GM18867 (cell line): ENCODE measurements at regions not wholly inside any gene's neighbourhood (a gene's known extent, or its start where the extent isn't known, plus 50 kb on each side); places are given as distances from the start of the nearest gene placed in this dataset.
"Not testable (repeated sequence)": the region's sequence is repeated elsewhere in the genome, so short reads cannot be mapped to it uniquely, and the experiment has no call there.

Experiments used
- ATAC-seq: cut with Tn5 transposase; IDR thresholded peaks from one replicate; pipeline ENCODE4 v1.9.1; 2021; ENCODE audit warnings: mild to moderate bottlenecking, moderate library complexity; ENCODE audit not compliant: unreplicated experiment

DNA sequence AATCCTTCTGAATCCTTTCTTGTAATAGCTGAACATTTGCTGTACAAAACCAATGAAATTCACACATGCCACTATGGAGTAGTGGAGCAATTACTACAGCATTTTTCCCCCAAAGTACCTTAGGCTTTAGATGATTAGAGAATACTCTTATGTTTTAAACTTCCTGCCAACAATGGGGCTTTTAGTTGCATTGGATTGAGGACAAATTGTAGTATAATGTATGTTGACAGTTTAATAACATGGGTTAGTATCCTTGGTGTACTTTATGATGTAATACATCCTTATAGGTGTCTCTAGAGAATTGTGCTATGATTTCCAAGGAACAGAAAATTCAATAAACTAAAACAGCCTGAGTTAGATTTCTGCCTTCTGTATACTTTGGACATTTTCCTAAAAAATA is 422.7 kb upstream of the GRAMD2B start:
- ATAC-seq: no peak

DNA sequence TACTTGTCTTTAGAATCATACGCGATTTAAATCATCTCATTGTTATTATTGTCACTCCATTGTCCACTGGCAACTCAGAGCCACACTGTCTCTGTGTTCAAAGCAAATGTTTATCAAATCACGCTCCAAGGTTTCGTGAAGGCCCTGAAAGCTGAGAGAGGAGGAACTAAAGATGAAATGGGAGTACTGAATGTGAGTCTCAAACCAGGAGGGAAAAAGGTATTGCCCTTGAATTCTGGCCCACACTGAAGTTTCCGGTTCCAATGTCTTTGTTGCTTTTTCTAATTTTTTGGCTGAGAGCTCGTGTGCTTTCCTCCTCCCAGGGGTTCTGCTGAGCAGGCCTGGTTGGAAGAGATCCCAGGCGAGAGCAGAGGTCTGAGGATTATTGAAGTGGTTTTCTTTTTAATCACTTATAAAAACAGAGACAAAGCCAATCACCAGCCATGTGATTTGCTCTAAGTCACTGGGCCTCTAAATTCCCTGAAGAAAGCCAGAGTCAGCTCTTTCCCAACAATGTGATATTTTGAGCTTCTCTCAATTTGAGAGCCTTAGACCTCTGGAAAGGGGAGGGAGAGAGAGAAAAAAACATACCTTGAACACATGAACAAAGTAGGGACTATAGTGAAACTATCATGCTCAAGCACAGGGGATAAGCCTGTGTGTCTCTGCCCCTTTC is 420.8 kb upstream of the GRAMD2B start:
- ATAC-seq: no peak

DNA sequence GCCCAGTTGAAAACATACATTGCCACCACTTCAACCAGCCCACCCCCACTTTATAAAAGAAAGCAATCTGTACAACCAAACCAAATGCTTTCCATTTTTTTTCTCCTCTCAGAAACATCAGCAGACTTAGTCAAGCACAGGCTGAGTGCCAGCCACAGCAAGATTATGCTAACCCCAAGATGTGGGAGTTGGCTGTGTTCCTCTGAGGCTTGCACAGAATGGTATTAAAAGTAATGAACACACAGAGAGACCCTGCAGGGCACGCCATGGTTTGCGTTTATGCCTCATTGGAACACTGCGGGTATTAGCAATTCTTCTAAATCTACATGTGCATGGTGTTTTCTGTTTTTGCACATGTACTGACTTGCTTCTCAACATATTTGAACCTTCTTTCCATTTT is 419.9 kb upstream of the GRAMD2B start:
- no peak for ATAC-seq

DNA sequence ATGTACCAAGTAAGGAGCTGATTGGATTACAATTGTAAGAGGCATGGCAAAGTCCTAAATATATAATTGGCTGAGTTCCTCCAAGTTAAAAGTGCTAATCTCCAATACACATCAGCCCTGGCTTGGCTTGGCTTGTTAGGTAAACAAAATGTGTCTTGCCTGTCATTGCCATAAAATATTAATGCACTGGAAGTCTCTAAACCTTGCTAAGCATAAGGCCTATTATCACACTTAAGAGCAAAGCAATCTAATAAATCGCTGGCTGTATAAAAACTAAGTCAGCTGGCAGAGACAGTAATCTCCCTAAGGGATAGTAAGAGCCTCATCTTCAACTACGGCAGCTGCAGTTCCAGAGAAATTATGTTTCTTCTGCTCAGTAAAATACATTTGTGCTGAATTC is 418.6 kb upstream of the GRAMD2B start:
- no peak for ATAC-seq

DNA sequence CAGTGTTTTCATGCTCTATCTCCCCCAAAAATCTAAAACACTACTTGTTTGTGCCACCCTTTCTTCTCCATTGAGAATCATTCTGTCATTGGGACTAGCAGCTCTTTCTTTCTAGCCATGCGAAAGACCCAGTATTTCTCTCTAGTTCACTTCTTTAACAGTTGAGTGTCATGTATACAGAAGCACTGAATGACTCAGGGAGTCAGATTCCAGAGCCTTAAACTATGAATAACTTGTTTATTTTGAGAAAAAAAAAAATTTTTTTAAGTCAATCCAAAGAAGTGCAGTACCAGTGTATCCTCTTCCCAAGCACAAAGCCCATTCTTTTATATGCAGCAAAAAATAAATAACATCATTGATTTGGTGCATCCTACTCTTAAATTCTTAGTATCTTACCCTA is 415.4 kb upstream of the GRAMD2B start:
- ATAC-seq: no peak

DNA sequence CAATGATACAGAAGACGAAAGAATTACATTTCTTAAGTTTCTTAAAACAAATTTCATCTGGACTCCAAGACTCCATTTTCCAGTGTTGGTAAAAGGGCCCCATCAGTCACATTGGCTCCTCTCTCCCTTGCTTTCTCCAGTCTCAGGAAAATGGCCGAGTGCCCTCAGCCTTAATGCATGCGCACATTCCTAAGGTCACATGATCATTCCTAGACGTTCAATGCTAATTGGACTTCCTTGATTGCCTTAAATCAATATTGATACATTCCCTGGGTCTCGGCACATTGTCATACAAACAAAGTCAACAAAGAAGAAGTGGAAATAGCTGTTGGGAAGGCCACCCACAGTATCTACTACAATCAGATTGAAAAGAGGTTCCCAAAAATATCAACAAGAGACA is 413.6 kb upstream of the GRAMD2B start:
- no peak for ATAC-seq

DNA sequence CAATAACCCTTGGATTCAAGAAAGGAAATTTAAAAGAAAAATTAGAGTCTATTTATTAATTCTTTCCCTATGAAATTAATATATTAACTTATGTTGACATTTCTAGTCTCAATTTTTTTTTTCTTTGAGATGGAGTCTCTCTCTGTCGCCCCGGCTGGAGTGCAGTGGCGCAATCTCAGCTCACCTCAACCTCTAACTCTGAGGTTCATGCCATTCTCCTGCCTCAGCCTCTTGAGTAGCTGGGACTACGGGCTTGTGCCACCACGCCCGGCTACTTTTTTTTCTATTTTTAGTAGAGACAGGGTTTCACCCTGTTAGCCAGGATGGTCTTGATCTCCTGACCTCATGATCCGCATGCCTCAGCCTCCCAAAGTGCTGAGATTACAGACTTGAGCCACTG is 411.7 kb upstream of the GRAMD2B start:
- ATAC-seq: not testable (repeated sequence)

DNA sequence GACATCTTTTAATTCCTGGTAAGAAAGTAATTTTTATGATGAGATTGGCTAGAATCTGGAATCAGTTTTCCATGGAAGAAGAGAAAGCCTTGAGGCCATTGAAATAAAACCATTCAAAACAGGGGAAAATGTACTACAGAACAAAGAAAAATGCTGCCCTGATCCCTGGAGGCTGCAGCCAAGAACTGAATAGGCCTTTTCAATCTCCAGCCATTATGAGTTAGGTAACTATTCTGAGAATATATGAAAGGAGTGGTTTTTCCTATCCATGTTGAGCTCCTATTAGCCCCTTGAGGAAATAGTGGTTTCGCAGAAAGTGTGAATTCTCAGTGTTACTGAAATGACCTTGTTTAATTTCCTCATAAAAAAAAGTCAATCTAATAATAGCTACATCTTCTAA is 408.5 kb upstream of the GRAMD2B start:
- no peak for ATAC-seq

DNA sequence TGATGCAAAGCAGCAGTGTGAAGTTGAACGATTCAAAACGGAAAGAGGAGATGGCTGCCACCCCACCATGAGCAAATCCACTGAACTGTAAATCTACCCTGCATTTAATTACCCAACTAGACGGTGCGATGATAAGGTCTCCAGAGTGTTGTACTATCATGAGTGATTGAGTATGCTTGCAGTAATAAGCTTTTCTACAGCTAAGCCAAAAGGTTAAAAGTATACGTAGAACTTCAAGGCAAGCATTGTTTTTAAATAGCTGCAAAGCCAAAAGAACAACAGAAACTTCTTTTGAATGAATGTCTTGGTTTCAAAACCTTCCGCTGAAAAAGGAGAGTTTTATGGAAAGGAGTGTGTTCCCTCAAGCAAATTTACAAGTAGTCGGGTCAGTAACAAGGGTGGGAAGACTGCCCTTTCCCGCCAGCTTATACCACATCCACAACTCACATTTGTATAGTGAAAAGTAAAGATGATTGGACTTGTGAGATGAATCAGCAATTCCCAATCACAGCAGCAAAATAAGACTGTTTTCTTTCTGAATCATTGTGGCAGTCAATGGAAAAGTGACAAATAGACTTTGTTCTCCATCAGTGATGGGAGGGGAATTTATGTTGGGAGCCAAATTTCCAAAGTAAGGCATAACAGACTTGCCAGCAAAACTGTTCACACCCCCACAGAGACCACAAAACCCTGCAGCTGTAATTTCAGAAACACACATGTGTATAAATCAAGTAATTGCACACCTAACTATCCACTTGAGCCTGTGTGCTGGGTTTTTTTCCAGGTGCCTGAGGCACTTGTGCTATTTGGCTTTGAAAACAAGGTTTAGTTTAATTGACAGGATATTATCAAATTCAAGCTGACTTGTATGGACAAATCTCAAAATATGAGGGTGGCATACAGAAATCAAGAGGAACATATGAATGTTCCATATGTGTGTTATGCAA is 407.7 kb upstream of the GRAMD2B start:
- no peak for ATAC-seq

DNA sequence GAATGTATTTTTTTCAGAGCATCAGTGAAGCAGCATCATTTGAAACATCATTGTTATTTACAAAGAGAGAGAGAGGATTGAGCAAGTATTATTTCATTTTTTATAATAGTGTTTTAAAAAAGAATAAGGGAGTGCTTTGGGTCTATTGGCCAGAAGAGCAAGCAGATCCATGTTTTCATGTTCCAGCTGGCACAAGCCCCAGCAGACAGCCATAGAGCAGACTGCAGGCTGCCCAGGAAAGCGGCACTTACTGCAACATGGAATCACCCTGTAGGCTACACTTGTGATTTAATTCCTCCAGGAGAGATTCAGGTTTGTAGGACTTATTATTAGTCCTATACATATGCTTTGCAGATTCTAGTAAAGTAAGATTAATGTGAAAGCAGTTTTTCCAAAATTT is 407.0 kb upstream of the GRAMD2B start:
- no peak for ATAC-seq

DNA sequence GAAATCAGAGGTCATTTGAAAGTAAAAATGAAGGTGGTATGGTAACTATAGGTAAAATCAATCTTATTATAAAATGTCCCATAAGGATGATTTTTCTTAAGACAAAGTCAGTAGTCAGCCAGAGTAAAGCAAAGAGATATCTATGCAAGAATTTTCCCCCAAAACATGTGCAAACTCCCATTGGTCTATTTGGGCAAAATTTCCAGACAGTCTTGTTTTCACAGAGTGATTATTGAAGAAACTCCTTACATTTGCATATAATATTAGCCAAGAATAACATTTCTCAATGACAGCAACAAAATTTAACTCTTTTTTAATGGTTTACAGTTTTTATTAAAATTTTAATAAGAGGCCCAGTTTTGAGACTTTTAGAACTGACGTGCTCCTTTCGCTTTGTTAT is 406.1 kb upstream of the GRAMD2B start:
- no peak for ATAC-seq

DNA sequence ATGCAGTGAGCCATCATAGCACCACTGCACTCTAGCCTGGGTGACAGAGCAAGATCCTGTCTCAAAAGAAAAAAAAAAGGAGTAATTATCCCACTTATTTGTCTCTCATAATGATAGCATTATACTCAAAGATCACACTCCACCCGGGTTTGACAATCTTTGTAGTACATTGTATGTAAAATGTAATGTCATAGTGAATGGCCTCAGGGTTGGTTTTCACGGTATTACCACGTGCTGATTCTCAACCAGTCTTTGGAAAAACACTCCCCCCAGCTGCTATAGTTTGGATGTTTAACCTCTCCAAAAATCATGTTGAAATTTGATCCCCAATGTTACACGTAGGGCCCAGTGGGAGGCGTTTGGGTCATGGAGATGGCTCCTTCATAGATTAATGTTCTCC is 402.4 kb upstream of the GRAMD2B start:
- ATAC-seq: no peak

DNA sequence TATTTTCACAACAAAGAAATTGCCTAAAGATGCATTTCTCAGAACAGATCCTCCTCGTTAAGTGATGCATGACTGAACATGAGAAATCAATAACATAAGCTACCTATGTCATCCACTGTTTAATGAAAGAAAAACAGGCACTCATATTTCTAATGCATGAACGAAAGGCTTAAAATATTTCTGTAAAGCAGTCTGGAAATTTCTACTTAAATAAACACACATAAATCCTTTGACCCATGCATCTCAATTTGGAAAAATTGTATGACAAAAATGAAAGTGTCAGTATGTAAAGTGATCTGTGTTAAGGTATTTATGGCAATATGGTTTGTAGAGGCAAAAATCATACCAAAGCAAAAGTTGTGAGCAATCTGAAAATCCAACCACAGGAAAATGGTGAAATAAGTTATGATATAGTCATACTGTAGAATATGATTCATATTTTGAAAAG is 399.2 kb upstream of the GRAMD2B start:
- ATAC-seq: no peak

DNA sequence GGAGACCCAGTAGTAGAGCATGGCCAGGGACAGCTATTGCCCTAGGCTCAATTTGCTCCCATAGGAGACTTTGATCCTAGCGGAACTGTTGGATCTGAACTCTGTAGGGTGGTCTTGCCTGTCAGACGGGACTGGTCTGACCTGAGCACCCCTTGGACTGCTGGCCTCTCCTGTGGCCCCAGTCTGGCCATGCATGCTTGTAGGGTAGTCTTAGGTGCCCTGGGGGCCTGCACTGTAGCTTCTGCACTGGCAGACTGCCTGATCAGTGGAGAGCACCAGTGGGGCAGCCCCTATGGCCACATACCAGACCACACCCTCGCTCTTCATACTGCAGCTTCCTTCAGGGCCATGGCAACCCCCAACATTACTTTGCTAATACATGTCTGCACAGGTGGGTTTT is 396.1 kb upstream of the GRAMD2B start:
- no peak for ATAC-seq

DNA sequence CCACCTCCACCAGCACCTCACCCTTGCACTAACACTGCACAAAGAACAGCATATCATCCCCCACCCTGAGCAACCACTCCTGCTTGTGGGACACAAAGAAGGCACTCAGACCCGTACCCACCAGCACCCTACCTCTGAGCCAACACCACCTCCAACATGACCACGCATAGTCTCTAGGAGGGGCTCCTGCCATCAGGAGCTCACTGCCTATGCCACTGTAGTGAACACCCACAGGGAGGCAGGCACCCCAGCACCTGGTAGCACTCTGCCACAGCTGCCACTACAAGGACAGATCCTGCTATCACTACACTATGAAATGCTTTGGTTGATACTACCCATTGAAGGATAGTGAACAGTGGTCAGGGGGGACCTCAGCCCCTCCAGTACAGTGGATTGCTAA is 395.6 kb upstream of the GRAMD2B start:
- no peak for ATAC-seq

DNA sequence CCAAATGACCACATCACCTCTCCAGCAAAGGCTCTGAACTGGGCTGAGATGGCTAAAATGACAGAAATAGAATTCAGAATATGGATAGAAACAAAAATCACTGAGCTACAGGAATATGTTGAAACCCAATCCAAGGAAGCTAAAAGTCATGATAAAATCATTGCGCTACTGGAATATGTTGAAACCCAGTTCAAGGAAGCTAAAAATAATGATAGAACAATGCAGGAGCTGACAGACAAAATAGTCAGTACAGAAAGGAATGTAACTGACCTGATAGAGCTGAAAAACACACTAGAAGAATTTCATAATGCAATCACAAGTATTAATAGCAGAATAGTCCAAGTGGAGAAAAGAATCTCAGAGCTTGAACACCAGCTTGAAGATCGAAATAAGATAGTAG is 394.9 kb upstream of the GRAMD2B start:
- no peak for ATAC-seq

DNA sequence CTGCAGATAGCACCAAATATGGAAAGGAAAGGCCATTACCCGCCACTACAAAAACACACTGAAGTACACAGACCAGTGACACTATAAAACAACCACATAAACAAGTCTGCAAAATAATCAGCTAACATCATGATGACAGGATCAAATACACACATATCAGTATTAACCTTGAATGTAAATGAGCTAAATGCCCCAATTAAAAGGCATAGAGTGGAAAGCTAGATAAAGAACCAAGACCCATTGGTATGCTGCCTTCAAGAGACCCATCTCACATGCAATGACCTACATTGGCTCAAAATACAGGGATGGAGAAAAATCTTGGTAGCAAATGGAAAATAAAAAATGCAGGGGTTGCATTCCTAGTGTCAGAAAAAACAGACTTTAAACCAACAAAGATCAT is 393.9 kb upstream of the GRAMD2B start:
- not testable (repeated sequence) for ATAC-seq

DNA sequence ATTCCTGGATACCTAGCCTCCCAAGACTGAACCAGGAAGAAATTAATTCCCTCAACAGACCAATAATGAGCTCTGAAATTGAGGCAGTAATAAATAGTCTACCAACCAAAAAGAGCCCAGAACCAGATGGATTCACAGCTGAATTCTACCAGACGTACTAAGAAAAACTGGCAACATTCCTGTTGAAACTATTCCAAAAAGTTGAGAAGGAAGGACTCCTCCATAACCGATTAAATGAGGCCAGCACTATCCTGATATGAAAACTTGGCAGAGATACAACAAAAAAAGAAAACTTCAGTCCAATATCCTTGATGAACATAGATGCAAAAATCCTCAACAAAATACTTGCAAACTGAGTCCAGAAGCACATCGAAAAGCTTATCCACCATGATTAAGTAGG is 392.5 kb upstream of the GRAMD2B start:
- ATAC-seq: no peak

DNA sequence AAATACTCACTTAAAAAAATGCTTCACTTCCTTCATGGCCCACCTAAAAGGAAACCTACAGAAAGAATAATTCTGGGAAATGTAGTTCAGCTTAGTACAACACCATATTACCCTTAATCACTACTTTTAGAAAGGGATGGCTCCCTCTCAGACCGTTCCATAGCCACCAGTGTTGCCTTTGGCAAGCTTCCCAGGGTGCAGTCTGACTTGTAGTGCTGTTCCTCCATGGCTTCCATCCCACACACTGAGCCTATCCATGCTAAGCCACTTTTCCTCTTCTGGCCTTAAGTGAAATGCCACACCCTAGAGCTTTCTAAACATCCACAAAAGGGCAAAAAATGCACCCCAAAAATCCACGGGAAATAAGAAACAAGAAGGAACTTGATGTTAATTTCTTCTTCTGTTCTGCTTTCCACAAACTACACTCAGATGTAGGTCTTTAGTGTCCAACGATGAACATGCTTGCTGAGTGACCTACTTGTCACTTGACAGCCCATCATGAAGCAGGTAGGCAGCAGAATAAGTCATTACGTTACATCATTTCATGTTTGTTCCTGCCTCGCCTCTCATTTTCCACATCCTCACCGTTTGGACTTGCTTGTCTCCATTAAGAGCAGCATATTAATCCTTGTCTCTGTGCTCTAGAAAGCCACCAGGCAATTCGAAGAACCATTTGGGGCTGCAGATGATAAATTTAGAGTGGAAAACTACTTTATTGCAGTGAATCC is 391.1 kb upstream of the GRAMD2B start:
- ATAC-seq: no peak

DNA sequence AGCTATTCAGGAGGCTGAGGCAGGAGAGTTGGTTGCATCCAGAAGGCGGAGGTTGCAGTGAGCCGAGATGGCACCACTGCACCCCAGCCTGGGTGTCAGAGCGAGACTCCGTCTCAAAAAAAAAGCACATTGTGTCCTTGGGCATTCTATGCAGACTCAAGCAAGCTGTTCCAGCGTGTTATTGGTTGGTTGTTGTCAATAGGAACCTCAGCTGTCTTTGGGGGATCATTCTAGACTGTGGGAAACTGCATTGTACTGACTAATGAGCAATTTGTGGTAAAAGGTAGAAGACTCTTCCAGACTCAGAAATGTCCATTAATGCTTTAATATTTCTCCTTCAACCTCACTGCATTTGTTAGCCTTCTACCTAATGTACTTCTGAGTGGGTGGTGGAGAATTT is 379.5 kb upstream of the GRAMD2B start:
- ATAC-seq: no peak

DNA sequence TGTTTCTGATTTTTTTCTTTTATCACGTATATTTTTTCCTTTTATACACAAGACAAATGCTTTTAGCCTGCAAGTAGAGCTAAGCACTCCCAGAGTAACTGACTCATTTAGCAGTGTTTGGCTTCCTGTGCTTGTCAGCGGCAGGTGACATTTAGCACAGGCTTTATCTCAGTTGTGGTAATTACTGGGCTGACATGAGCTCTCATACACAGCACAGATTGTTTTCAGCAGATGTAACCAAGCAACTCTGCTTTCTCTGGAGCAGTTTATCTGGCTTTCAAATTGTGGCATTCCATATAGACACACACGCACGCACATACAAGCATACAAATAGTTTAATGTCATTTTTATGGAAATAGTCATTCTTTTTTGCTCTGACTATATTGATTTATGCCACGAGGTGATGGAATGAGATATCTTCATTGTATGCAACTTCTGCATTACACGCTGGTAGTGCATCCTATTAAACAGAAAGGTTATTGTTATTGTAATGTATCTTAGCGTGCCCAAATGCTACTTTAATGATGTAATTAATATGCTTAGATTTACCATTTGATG is 379.0 kb upstream of the GRAMD2B start:
- ATAC-seq: no peak
